ENCODE measurements at regions not wholly inside any gene's neighbourhood (a gene's known extent, or its start where the extent isn't known, plus 50 kb on each side); places are given as distances from the start of the nearest gene placed in this dataset.
"Not testable (repeated sequence)": the region's sequence is repeated elsewhere in the genome, so short reads cannot be mapped to it uniquely, and the experiment has no call there.

DNA sequence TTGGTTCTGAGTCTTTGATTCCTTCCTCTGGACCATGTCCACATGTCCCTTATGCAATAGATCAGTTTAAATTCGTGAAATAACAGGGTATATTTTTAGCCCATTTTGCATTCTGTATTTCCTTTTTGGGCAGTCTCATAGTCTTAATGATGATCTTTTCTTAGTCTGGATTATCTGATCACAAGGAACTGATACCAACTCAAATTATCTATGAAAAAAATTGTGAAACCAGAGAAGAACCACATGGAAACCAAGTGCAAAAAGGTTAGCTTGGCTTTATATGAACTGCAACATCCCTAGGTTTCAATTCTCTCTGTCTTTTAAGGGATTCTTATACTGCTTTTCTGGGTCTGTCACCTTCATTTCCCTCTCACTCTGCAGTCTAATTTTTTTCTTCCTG is 608.6 kb upstream of the AADAT start:
- TF ChIP-seq, protein P1, sequence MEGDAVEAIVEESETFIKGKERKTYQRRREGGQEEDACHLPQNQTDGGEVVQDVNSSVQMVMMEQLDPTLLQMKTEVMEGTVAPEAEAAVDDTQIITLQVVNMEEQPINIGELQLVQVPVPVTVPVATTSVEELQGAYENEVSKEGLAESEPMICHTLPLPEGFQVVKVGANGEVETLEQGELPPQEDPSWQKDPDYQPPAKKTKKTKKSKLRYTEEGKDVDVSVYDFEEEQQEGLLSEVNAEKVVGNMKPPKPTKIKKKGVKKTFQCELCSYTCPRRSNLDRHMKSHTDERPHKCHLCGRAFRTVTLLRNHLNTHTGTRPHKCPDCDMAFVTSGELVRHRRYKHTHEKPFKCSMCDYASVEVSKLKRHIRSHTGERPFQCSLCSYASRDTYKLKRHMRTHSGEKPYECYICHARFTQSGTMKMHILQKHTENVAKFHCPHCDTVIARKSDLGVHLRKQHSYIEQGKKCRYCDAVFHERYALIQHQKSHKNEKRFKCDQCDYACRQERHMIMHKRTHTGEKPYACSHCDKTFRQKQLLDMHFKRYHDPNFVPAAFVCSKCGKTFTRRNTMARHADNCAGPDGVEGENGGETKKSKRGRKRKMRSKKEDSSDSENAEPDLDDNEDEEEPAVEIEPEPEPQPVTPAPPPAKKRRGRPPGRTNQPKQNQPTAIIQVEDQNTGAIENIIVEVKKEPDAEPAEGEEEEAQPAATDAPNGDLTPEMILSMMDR (IDR thresholded peaks at IDR 0.05; ENCODE audit: low read depth, low read length, missing control alignments), result no peak
- no peak overlapping the region for H3K4me3 ChIP-seq (replicated peaks; ENCODE audit: low read depth, low read length)
- DNase-seq (ENCODE audit: extremely low read depth, low read depth), result no peak

GRCh38 chr4:170697845-170698244 is 608.1 kb upstream of the AADAT start:
- DNase-seq (ENCODE audit: extremely low read depth, low read depth), result no peak
- H3K4me3 ChIP-seq (replicated peaks; ENCODE audit: low read depth, low read length), result no peak overlapping the region
- TF ChIP-seq, protein P1 (IDR thresholded peaks at IDR 0.05; ENCODE audit: low read depth, low read length, missing control alignments), result no peak

- TF ChIP-seq, protein P1 (IDR thresholded peaks at IDR 0.05; ENCODE audit: low read depth, low read length, missing control alignments), result no peak
- H3K4me3 ChIP-seq (replicated peaks; ENCODE audit: low read depth, low read length), result no peak overlapping the region
- no peak for DNase-seq (ENCODE audit: extremely low read depth, low read depth)
These were observed 607.3 kb upstream of the AADAT start for GRCh38 chr4:170697045-170697444.

DNA sequence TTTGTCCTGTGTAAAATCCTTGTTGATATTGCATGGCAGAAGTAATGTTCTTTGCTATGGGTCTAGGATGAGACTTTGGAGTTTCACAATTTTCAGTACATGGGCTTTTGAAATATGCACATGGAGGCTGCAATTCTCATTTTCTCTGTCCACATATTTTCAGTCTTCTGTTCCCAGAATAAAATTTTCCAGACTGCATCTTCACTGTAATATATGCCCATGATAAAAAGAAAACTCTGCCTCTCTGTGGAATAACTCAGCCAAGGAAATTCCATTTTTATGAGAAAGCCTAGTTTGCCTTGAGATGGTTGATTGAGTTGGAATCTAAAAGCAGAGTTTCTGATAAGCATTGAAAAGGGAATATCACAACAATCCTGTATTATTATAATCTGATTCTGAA is 601.4 kb upstream of the AADAT start:
- H3K4me3 ChIP-seq (replicated peaks; ENCODE audit: low read depth, low read length), result no peak overlapping the region
- DNase-seq (ENCODE audit: extremely low read depth, low read depth), result no peak
- TF ChIP-seq, protein P1 (IDR thresholded peaks at IDR 0.05; ENCODE audit: low read depth, low read length, missing control alignments), result no peak

DNA sequence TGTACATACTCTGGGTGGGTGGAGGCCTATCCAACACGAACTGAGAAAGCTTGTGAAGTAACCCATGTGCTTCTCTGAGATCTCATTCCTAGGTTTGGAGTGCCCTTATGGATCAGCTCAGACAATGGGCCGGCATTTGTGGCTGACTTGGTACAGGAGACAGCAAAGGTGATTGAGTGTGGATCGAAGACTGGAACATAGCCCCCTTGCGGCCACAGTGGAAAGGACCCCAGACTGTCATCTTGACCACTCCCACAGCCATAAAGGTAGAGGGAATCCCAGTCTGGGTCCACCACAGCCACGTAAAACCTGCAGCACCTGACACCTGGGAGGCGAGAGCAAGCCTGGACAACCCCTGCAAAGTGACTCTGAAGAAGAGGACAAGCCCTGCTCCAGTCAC is 598.0 kb upstream of the AADAT start:
- H3K4me3 ChIP-seq (replicated peaks; ENCODE audit: low read depth, low read length), result no peak overlapping the region
- no peak for DNase-seq (ENCODE audit: extremely low read depth, low read depth)
- TF ChIP-seq, protein P1 (IDR thresholded peaks at IDR 0.05; ENCODE audit: low read depth, low read length, missing control alignments), result no peak

DNA sequence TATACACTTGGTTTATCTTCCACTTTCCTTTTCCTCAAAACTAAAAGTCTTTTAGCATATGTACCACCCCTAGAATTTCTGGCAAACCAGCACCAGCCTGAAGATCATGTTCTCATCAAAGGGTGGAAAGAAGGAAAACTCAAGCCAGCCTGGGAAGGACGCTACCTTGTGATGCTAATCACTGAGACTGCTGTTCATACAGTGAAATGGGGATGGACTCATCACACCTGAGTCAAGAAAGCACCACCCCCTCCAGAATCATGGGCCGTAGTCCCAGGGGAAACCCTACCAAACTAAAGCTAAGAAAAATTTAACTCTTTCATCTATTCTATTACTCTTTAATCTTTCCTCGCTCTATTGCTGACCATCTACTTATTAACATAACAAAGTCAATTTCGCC is 595.9 kb upstream of the AADAT start:
- H3K4me3 ChIP-seq (replicated peaks; ENCODE audit: low read depth, low read length); DNase-seq (ENCODE audit: extremely low read depth, low read depth): not testable (repeated sequence)

DNA sequence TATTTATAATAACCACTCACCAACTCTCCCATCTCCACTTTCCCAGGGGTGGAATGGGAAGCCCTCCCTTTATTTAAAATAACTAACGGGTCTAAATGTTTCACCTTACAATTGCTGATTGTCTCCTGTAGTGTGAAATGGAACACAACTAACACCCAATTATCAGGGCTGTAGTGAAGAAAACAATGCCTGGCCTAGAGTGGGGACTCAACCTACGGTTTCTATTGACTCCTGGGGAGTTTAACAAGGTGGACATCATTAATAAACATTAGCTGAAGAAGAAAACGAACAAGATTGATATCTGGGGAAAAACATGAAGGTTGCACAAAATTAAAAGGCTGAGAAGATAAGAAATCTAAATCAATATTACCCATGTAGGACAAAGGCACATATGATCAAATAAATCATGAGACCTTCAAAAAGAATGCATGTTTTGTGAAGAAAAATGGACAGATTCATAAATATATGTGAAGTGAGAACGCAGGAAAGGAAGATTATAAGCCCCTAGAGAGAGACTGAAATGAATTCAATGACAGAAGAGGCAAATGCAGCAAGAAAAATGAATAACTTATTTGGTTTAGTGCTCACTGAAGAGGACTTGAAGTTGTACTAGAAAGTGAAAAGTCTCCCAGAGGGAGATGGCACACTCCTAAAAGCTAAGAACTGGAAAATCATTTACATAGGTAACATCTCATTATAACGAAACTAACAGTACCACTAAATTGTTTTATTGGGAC is 593.0 kb upstream of the AADAT start:
- TF ChIP-seq, protein P1 (IDR thresholded peaks at IDR 0.05; ENCODE audit: low read depth, low read length, missing control alignments), result no peak
- DNase-seq (ENCODE audit: extremely low read depth, low read depth), result no peak
- no peak overlapping the region for H3K4me3 ChIP-seq (replicated peaks; ENCODE audit: low read depth, low read length)

- not testable (repeated sequence) for H3K4me3 ChIP-seq (replicated peaks; ENCODE audit: low read depth, low read length); DNase-seq (ENCODE audit: extremely low read depth, low read depth)
These were observed 592.3 kb upstream of the AADAT start for GRCh38 chr4:170682087-170682486.

Data from HFF-Myc (cell line).